ENCODE measurements at regions not wholly inside any gene's neighbourhood (a gene's known extent, or its start where the extent isn't known, plus 50 kb on each side); places are given as distances from the start of the nearest gene placed in this dataset.

DNA sequence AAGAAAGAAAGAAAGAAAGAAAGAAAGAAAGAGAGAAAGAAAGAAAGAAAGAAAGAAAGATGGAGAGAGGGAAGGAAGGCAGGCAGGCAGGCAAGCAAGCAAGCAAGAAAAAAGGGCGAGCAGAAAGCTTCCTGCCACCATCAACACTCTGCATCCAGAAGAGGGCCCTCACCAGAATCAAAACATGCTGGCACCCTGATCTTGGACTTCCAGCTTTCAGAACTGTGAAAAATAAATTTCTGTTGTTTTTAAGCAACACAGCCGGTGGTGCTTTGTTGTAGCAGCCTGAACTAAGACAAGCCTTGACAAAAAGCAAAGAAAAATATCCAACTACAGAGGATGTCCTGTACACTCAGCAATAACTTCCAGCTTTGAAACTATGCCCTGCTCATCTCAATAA is 401.7 kb downstream of the LRATD1 start:
- no peaks in the 10 kb centered on the region for H3K27me3 ChIP-seq (ENCODE audit: control insufficient read depth, insufficient read depth, low read length)
- DNase-seq (ENCODE audit: low read depth), result no peak
- H3K36me3 ChIP-seq (ENCODE audit: control insufficient read depth, insufficient read depth, low read length), result no peaks in the 10 kb centered on the region
- no peak for TF ChIP-seq CTCF (IDR thresholded peaks at IDR 0.05; ENCODE audit: insufficient read depth, low read length, poor library complexity, severe bottlenecking)
- H3K4me3 ChIP-seq (ENCODE audit: low read depth, low read length), result no peak overlapping the region

- no peaks in the 10 kb centered on the region for H3K27me3 ChIP-seq (ENCODE audit: control insufficient read depth, insufficient read depth, low read length)
- TF ChIP-seq CTCF (IDR thresholded peaks at IDR 0.05; ENCODE audit: insufficient read depth, low read length, poor library complexity, severe bottlenecking), result no peak
- no peak overlapping the region for H3K4me3 ChIP-seq (ENCODE audit: low read depth, low read length)
- DNase-seq (ENCODE audit: low read depth), result no peak
- no peaks in the 10 kb centered on the region for H3K36me3 ChIP-seq (ENCODE audit: control insufficient read depth, insufficient read depth, low read length)
Measured at GRCh38 chr2:15034860-15035259, 402.3 kb downstream of the LRATD1 start.

DNA sequence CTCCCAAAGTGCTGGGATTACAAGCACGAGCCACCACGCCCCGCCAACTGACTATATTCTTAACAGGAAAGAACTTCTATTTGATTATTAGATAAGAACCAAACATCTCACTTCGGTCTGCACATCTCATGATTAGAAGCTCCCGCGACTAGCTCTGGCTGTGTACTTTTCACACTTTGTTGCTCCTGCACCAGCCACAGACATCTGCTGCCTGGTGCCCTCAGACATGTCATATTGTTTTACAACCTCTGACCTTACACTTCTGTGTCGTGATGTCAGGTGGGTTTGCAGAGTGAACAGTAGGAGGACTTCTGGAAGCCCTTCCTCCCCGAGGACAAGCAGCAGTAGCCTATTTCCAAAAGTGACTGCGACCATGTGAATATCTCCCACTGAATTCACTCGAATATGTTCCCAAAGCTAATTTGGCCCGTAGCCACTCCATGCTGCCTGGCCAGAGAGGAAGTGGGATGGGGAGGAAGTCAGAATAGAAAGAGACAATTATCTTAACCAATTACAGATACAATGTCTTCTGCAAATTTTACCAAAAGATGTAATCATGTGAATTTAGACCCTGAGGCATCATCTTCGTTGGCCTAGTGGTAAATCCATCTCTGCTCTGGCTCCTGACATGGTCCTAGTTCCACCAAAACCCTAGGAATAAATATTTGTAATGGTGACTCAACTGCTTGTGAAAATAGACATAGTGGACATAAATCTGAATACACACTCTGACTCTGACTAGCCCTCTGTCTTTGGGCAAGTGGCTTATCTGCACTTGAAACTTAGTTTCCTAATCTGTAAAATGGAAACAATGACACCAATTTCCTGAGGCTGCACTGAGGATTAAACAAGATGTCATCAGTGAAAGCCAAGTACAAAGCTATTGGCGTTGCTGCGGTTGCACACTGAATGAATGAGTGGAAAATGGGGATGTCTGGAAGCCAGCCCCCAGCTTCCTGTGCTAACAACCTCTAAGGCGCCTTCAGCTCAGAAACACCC is 406.1 kb downstream of the LRATD1 start:
- DNase-seq (ENCODE audit: low read depth), result no peak
- no peak for TF ChIP-seq CTCF (IDR thresholded peaks at IDR 0.05; ENCODE audit: insufficient read depth, low read length, poor library complexity, severe bottlenecking)
- Histone ChIP-seq H3K36me3 (ENCODE audit: control insufficient read depth, insufficient read depth, low read length) (no peaks in the 10 kb centered on the region), H3K4me3 (ENCODE audit: low read depth, low read length) (no peak overlapping the region), H3K27me3 (ENCODE audit: control insufficient read depth, insufficient read depth, low read length) (no peaks in the 10 kb centered on the region)

- no peak for TF ChIP-seq CTCF (IDR thresholded peaks at IDR 0.05; ENCODE audit: insufficient read depth, low read length, poor library complexity, severe bottlenecking)
- DNase-seq (ENCODE audit: low read depth), result no peak
- no peak overlapping the region for H3K4me3 ChIP-seq (ENCODE audit: low read depth, low read length)
- no peaks in the 10 kb centered on the region for H3K27me3 ChIP-seq (ENCODE audit: control insufficient read depth, insufficient read depth, low read length)
- H3K36me3 ChIP-seq (ENCODE audit: control insufficient read depth, insufficient read depth, low read length), result no peaks in the 10 kb centered on the region
Measured at GRCh38 chr2:15040429-15041084, 408.0 kb downstream of the LRATD1 start.

GRCh38 chr2:15041429-15041837 is 408.9 kb downstream of the LRATD1 start:
- no peaks in the 10 kb centered on the region for H3K27me3 ChIP-seq (ENCODE audit: control insufficient read depth, insufficient read depth, low read length)

More at GRCh38 chr2:15041429-15041837, 408.9 kb downstream of the LRATD1 start:
- no peak for TF ChIP-seq CTCF (IDR thresholded peaks at IDR 0.05; ENCODE audit: insufficient read depth, low read length, poor library complexity, severe bottlenecking)
- H3K4me3 ChIP-seq (ENCODE audit: low read depth, low read length), result no peak overlapping the region
- no peaks in the 10 kb centered on the region for H3K36me3 ChIP-seq (ENCODE audit: control insufficient read depth, insufficient read depth, low read length)
- DNase-seq (ENCODE audit: low read depth), result no peak

All from kidney epithelial cell (primary cell).